Smooth muscle cell (in vitro differentiated cells): ENCODE measurements at regions not wholly inside any gene's neighbourhood (a gene's known extent, or its start where the extent isn't known, plus 50 kb on each side); places are given as distances from the start of the nearest gene placed in this dataset.
A peak's percentile ranks its signal among the peaks of the same experiment; 100 is the strongest.

Experiments used
- DNase-seq: peaks from one replicate; lab custom pipeline; 2025; ENCODE audit not compliant: unreplicated experiment; lab: John Stamatoyannopoulos, UW
- H2AFZ ChIP-seq: fragments of 200-600 bp; sonication (generic); 2 replicates; pipeline ENCODE4 v1.6.0; 2016; ENCODE audit warnings: antibody characterized with exemption, low read depth, mild to moderate bottlenecking
- H3F3A ChIP-seq: fragments of 200-600 bp; sonication (generic); 2 replicates; pipeline ENCODE4 v1.6.0; 2017; ENCODE audit warnings: antibody characterized with exemption, low read depth
- H3K27ac ChIP-seq: fragments of 200-600 bp; sonication (generic); 2 replicates; pipeline ENCODE4 v1.5.1; 2016; ENCODE audit warnings: low read depth, mild to moderate bottlenecking
- H3K27me3 ChIP-seq: fragments of 200-600 bp; sonication (generic); 2 replicates; pipeline ENCODE4 v1.6.1; 2016; ENCODE audit warnings: low read depth, mild to moderate bottlenecking
- H3K36me3 ChIP-seq: fragments of 200-600 bp; sonication (generic); 2 replicates; pipeline ENCODE4 v1.5.1; 2016; ENCODE audit warnings: low read depth
- H3K4me1 ChIP-seq: fragments of 200-600 bp; sonication (generic); 2 replicates; pipeline ENCODE4 v1.5.1; 2016; ENCODE audit warnings: low read depth
- H3K4me2 ChIP-seq: fragments of 200-600 bp; sonication (generic); 2 replicates; pipeline ENCODE4 v1.6.0; 2016; ENCODE audit warnings: mild to moderate bottlenecking
- H3K4me3 ChIP-seq: fragments of 200-600 bp; sonication (generic); 2 replicates; pipeline ENCODE4 v1.5.1; 2016; ENCODE audit warnings: mild to moderate bottlenecking
- H3K79me2 ChIP-seq: fragments of 200-600 bp; sonication (generic); 2 replicates; pipeline ENCODE4 v1.6.0; 2016; ENCODE audit warnings: low read depth, mild to moderate bottlenecking
- H3K9ac ChIP-seq: fragments of 200-600 bp; sonication (generic); 2 replicates; pipeline ENCODE4 v1.6.0; 2016; ENCODE audit warnings: low read depth
- H3K9me3 ChIP-seq: fragments of 200-600 bp; sonication (generic); replicated peaks from 2 replicates; pipeline ENCODE4 v1.5.1; 2016; ENCODE audit warnings: low read depth
- H4K20me1 ChIP-seq: fragments of 200-600 bp; sonication (generic); 2 replicates; pipeline ENCODE4 v1.6.0; 2016; ENCODE audit warnings: low read depth
- CTCF ChIP-seq: fragments of 200-600 bp; sonication (generic); IDR thresholded peaks from 2 replicates; pipeline ENCODE4 v1.5.1; 2017; ENCODE audit warnings: borderline replicate concordance, mild to moderate bottlenecking, antibody characterized with exemption; ENCODE audit not compliant: insufficient read depth, poor library complexity, severe bottlenecking
- WGBS: methylation state at CpG from one replicate; pipeline ENCODE4 v1.1.7; 2016; ENCODE audit warnings: low lambda C conversion rate; 5-methylcytosine and 5-hydroxymethylcytosine counted together

GRCh38 chr15:47244361-47244760 lies 472.9 kb upstream of the SEMA6D start:
- Histone ChIP-seq H3K36me3 (no peaks in the 10 kb centered on the region), H2AFZ (no peak overlapping the region), H3K4me2 (no peak overlapping the region), H3K9me3 (no peaks in the 10 kb centered on the region), H3K4me3 (no peak overlapping the region), H3F3A (no peaks in the 10 kb centered on the region), H3K27me3 (no peaks in the 10 kb centered on the region), H4K20me1 (no peaks in the 10 kb centered on the region), H3K9ac (no peak overlapping the region), H3K27ac (no peak overlapping the region), H3K4me1 (no peaks in the 10 kb centered on the region), H3K79me2 (no peaks in the 10 kb centered on the region)
- TF ChIP-seq CTCF, result no peak
- DNase-seq, result no peak
- WGBS, result 76% methylated on average over 1 of the region's 1 CpG

GRCh38 chr15:47246317-47246716 lies 471.0 kb upstream of the SEMA6D start:
- Histone ChIP-seq H3K27ac (no peak overlapping the region), H3F3A (no peaks in the 10 kb centered on the region), H4K20me1 (no peaks in the 10 kb centered on the region), H2AFZ (no peak overlapping the region), H3K79me2 (no peaks in the 10 kb centered on the region), H3K9ac (no peak overlapping the region), H3K4me2 (no peak overlapping the region), H3K4me1 (no peaks in the 10 kb centered on the region), H3K4me3 (no peak overlapping the region), H3K27me3 (no peaks in the 10 kb centered on the region), H3K9me3 (no peaks in the 10 kb centered on the region), H3K36me3 (no peaks in the 10 kb centered on the region)
- no peak for DNase-seq
- 91% methylated on average over 5 of the region's 5 CpGs for WGBS
- no peak for TF ChIP-seq CTCF

- H3K36me3 ChIP-seq, result no peaks in the 10 kb centered on the region
- no peaks in the 10 kb centered on the region for H4K20me1 ChIP-seq
- no peak for DNase-seq
- H3K27me3 ChIP-seq, result no peaks in the 10 kb centered on the region
- H3K9me3 ChIP-seq, result no peaks in the 10 kb centered on the region
- no peak overlapping the region for H3K9ac ChIP-seq
- H3K4me1 ChIP-seq, result no peaks in the 10 kb centered on the region
- H3K4me3 ChIP-seq, result no peak overlapping the region
- TF ChIP-seq CTCF, result no peak
- no peaks in the 10 kb centered on the region for H3F3A ChIP-seq
- H3K27ac ChIP-seq, result no peak overlapping the region
- 86% methylated on average over 3 of the region's 3 CpGs for WGBS
- no peak overlapping the region for H3K4me2 ChIP-seq
- no peaks in the 10 kb centered on the region for H3K79me2 ChIP-seq
- no peak overlapping the region for H2AFZ ChIP-seq
These were observed 458.8 kb upstream of the SEMA6D start for GRCh38 chr15:47258521-47258920.

- TF ChIP-seq CTCF, result no peak
- WGBS, result 23% methylated on average over 4 of the region's 4 CpGs
These were observed 451.6 kb upstream of the SEMA6D start for GRCh38 chr15:47265686-47266085.

More at GRCh38 chr15:47265686-47266085, 451.6 kb upstream of the SEMA6D start:
- H3K4me3 ChIP-seq, result no peak overlapping the region
- no peaks in the 10 kb centered on the region for H3K79me2 ChIP-seq
- H3K36me3 ChIP-seq, result no peaks in the 10 kb centered on the region
- no peak overlapping the region for H3K27ac ChIP-seq
- H3K4me2 ChIP-seq, result no peak overlapping the region
- H3K9me3 ChIP-seq, result no peaks in the 10 kb centered on the region
- H3F3A ChIP-seq, result no peaks in the 10 kb centered on the region
- H4K20me1 ChIP-seq, result no peaks in the 10 kb centered on the region
- H3K27me3 ChIP-seq, result no peaks in the 10 kb centered on the region
- peak overlapping the region; percentile 6 for H2AFZ ChIP-seq
- H3K4me1 ChIP-seq, result peaks cover 9% of the 10 kb centered on the region
- no peak for DNase-seq
- H3K9ac ChIP-seq, result no peak overlapping the region
